Endothelial cell (in vitro differentiated cells): ENCODE measurements at regions not wholly inside any gene's neighbourhood (a gene's known extent, or its start where the extent isn't known, plus 50 kb on each side); places are given as distances from the start of the nearest gene placed in this dataset.

Source experiments
- DNase-seq: peaks from one replicate; pipeline ENCODE4 v3.0.0; 2021; ENCODE audit warnings: low spot score
- H3K27ac Mint-ChIP-seq: one replicate; pipeline ENCODE4 v1.8.0; 2021; ENCODE audit warnings: mixed read lengths, inconsistent platforms; ENCODE audit not compliant: unreplicated experiment
- H3K27me3 Mint-ChIP-seq: one replicate; pipeline ENCODE4 v1.8.0; 2021; ENCODE audit warnings: mild to moderate bottlenecking, moderate library complexity, mixed read lengths, inconsistent platforms; ENCODE audit not compliant: unreplicated experiment
- H3K36me3 Mint-ChIP-seq: one replicate; pipeline ENCODE4 v1.8.0; 2021; ENCODE audit warnings: mild to moderate bottlenecking, low read depth, mixed read lengths, inconsistent platforms; ENCODE audit not compliant: unreplicated experiment
- H3K4me1 Mint-ChIP-seq: one replicate; pipeline ENCODE4 v1.8.0; 2021; ENCODE audit warnings: mild to moderate bottlenecking, mixed read lengths, inconsistent platforms; ENCODE audit not compliant: unreplicated experiment
- H3K4me3 Mint-ChIP-seq: one replicate; pipeline ENCODE4 v1.8.0; 2021; ENCODE audit warnings: mild to moderate bottlenecking, mixed read lengths, inconsistent platforms; ENCODE audit not compliant: unreplicated experiment
- H3K9me3 Mint-ChIP-seq: one replicate; pipeline ENCODE4 v1.8.0; 2021; ENCODE audit warnings: mixed read lengths, inconsistent platforms; ENCODE audit not compliant: unreplicated experiment
- CTCF ChIP-seq: fragments of 200-600 bp; sonication (generic); IDR thresholded peaks from one replicate; pipeline ENCODE4 v1.5.0; 2021; ENCODE audit warnings: antibody characterized with exemption; ENCODE audit not compliant: unreplicated experiment

- no peak for DNase-seq
- Mint-ChIP-seq H3K4me3 (no peak overlapping the region), H3K27me3 (no peaks in the 10 kb centered on the region), H3K9me3 (no peaks in the 10 kb centered on the region), H3K4me1 (no peaks in the 10 kb centered on the region), H3K36me3 (no peaks in the 10 kb centered on the region), H3K27ac (no peak overlapping the region)
- no peak for TF ChIP-seq CTCF
Measured at GRCh38 chr14:27145170-27145569, 547.3 kb upstream of the NOVA1 start.

DNA sequence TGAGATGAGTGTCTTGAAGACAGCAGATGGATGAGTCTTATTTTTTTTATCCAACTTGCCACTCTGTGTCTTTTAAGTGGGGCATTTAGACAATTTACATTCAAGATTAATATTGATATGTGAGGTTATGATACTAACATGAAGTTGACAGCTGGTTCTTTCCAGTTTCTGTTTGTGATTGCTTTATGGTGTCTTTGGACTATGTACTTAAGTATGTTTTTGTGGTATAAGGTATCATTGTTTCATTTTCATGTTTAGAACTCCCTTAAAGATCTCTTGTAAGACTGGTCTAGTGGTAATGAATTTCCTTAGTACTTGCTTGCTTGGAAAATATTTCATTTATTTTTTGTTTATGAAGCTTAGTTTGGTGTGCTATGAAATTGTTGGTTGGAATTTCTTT, 550.3 kb upstream of the NOVA1 start:
- Mint-ChIP-seq H3K4me3 (no peak overlapping the region), H3K9me3 (no peaks in the 10 kb centered on the region), H3K27ac (no peak overlapping the region), H3K36me3 (no peaks in the 10 kb centered on the region), H3K4me1 (no peaks in the 10 kb centered on the region), H3K27me3 (no peaks in the 10 kb centered on the region)
- no peak for DNase-seq
- no peak for TF ChIP-seq CTCF

DNA sequence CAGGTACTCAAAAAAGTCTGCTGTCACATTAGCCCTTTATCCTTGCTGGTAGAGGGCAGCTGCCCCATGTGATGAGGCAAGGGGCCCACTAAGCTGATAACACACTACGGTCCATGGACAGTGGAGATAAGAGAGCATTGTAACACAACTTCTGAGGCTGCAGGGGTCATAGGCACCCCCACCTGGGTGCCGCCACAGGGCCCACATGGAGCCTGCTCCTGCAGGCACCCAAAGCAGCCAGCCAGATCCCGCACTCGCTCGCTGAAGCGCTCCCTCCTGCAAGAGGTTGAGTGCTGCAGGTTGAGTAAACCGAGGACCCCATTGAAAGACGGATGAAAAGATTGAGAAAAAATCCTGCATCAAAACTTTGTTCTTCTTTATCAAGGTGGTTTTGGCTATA, 566.3 kb upstream of the NOVA1 start:
- no peaks in the 10 kb centered on the region for H3K9me3 Mint-ChIP-seq
- H3K4me3 Mint-ChIP-seq, result no peak overlapping the region
- peaks cover 3% of the 10 kb centered on the region for H3K36me3 Mint-ChIP-seq
- TF ChIP-seq CTCF, result no peak
- DNase-seq, result no peak
- no peaks in the 10 kb centered on the region for H3K27me3 Mint-ChIP-seq
- H3K4me1 Mint-ChIP-seq, result no peaks in the 10 kb centered on the region
- H3K27ac Mint-ChIP-seq, result no peak overlapping the region

GRCh38 chr14:27175489-27175888, 577.7 kb upstream of the NOVA1 start:
- Mint-ChIP-seq H3K4me1 (no peaks in the 10 kb centered on the region), H3K36me3 (no peaks in the 10 kb centered on the region), H3K27me3 (no peaks in the 10 kb centered on the region), H3K4me3 (no peak overlapping the region), H3K9me3 (no peaks in the 10 kb centered on the region), H3K27ac (no peak overlapping the region)
- no peak for DNase-seq
- TF ChIP-seq CTCF, result no peak

GRCh38 chr14:27181333-27181732, 583.5 kb upstream of the NOVA1 start:
- Mint-ChIP-seq H3K27me3 (no peaks in the 10 kb centered on the region), H3K36me3 (no peaks in the 10 kb centered on the region), H3K27ac (no peak overlapping the region), H3K9me3 (no peaks in the 10 kb centered on the region), H3K4me3 (no peak overlapping the region), H3K4me1 (no peaks in the 10 kb centered on the region)
- TF ChIP-seq CTCF, result no peak
- DNase-seq, result no peak
